WTC11 (cell line): ENCODE measurements at regions not wholly inside any gene's neighbourhood (a gene's known extent, or its start where the extent isn't known, plus 50 kb on each side); places are given as distances from the start of the nearest gene placed in this dataset.
"Not testable (repeated sequence)": the region's sequence is repeated elsewhere in the genome, so short reads cannot be mapped to it uniquely, and the experiment has no call there.

ENCODE experiments used
- CTCF ChIP-seq: fragments of 200-600 bp; IDR thresholded peaks from 2 replicates; pipeline ENCODE4 v1.8.0; 2022; ENCODE audit warnings: antibody characterized with exemption
- FOXK1 ChIP-seq: sonication (generic); formaldehyde crosslinking; IDR thresholded peaks from 2 replicates; pipeline ENCODE4 v1.8.0; 2022; ENCODE audit warnings: mild to moderate bottlenecking, moderate library complexity, missing genetic modification reagents
- NFATC4 ChIP-seq: fragments of 250-450 bp; sonication (Bioruptor Pico); IDR thresholded peaks from 2 replicates; pipeline ENCODE4 v1.9.0; 2021; ENCODE audit warnings: mild to moderate bottlenecking
- TF ChIP-seq, protein P1 (sequence below): sonication (generic); formaldehyde crosslinking; IDR thresholded peaks from 2 replicates; pipeline ENCODE4 v1.8.1; 2023; ENCODE audit warnings: mild to moderate bottlenecking, missing genetic modification reagents
- TF ChIP-seq, protein P2 (sequence below): sonication (generic); formaldehyde crosslinking; IDR thresholded peaks from 2 replicates; pipeline ENCODE4 v1.8.0; 2023; ENCODE audit warnings: mild to moderate bottlenecking, missing genetic modification reagents

GRCh38 chr5:50613057-50613456 lies 53.4 kb upstream of the PARP8 start:
- TF ChIP-seq, protein P1, sequence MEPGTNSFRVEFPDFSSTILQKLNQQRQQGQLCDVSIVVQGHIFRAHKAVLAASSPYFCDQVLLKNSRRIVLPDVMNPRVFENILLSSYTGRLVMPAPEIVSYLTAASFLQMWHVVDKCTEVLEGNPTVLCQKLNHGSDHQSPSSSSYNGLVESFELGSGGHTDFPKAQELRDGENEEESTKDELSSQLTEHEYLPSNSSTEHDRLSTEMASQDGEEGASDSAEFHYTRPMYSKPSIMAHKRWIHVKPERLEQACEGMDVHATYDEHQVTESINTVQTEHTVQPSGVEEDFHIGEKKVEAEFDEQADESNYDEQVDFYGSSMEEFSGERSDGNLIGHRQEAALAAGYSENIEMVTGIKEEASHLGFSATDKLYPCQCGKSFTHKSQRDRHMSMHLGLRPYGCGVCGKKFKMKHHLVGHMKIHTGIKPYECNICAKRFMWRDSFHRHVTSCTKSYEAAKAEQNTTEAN, result not testable (repeated sequence)
- not testable (repeated sequence) for TF ChIP-seq FOXK1; CTCF; NFATC4 (CRISPR knock-in tag)
- TF ChIP-seq, protein P2, sequence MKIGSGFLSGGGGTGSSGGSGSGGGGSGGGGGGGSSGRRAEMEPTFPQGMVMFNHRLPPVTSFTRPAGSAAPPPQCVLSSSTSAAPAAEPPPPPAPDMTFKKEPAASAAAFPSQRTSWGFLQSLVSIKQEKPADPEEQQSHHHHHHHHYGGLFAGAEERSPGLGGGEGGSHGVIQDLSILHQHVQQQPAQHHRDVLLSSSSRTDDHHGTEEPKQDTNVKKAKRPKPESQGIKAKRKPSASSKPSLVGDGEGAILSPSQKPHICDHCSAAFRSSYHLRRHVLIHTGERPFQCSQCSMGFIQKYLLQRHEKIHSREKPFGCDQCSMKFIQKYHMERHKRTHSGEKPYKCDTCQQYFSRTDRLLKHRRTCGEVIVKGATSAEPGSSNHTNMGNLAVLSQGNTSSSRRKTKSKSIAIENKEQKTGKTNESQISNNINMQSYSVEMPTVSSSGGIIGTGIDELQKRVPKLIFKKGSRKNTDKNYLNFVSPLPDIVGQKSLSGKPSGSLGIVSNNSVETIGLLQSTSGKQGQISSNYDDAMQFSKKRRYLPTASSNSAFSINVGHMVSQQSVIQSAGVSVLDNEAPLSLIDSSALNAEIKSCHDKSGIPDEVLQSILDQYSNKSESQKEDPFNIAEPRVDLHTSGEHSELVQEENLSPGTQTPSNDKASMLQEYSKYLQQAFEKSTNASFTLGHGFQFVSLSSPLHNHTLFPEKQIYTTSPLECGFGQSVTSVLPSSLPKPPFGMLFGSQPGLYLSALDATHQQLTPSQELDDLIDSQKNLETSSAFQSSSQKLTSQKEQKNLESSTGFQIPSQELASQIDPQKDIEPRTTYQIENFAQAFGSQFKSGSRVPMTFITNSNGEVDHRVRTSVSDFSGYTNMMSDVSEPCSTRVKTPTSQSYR (CRISPR knock-in tag), result not testable (repeated sequence)
